Ecto neural progenitor cell (in vitro differentiated cells): ENCODE measurements at regions not wholly inside any gene's neighbourhood (a gene's known extent, or its start where the extent isn't known, plus 50 kb on each side); places are given as distances from the start of the nearest gene placed in this dataset.

Source experiments
- DNase-seq: peaks from one replicate; pipeline ENCODE4 v3.0.0-alpha.2; 2018; ENCODE audit warnings: low spot score

DNA sequence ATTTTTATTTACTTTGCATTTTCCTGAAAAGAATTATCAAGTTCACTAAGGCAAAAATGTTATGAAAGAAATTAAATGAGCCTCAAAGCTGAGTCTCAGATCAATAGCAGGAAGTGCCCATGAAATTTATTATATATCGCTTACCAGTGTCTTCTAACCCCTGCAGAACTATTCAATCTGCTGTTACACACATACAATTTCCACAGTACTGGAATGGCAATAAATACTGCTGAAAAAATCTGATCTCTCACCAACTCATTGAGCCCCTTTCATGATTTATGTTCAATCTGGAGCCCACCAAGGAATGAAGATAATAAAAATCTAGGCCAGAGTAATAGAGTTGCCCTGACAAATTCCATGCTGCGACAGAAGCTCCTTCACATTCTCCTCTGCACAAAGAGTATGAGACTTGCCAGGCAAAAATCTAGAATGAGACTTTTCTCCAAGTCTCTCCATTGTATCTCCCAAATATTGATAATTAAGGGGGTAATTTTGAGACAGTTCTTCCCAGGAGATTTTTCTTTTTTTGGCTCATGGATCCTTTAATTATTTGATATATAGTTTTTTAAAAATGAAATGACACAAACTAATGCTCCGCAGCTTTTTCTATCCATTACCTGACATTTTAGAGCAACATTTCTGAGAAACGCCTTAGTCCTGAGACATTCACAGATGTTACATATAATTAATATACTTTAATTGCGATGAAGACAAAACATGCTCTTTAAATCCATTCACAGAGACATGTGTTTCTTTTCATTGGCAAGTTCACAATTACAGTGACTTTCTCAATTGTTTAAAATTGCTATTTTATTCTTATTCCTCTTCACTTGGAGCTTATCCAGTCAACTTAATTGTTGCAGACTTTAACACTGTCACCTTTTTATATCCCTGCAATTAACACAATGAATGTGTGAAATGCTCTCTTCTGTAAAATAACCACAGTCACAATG lies 1020.4 kb downstream of the CBLN2 start:
- DNase-seq = no peak

DNA sequence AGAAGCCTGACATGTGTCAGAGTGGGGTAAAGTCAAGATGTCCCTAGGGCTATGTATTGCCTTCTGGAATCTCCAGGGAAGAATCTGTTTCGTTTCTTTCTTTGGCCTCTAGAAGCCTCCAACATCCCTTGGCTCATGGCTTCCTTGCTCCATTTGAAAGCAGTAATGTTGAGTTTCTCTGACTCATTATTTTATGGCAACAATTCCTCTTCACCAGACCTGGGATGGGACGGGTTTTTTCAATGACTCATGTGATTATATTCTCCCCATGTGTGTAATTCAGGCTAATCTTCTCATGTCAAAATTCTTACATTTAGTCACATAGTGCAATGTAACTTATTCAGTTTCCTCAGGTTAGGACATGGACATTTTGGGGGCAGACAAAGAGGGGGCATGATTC lies 1038.6 kb downstream of the CBLN2 start:
- no peak for DNase-seq

DNA sequence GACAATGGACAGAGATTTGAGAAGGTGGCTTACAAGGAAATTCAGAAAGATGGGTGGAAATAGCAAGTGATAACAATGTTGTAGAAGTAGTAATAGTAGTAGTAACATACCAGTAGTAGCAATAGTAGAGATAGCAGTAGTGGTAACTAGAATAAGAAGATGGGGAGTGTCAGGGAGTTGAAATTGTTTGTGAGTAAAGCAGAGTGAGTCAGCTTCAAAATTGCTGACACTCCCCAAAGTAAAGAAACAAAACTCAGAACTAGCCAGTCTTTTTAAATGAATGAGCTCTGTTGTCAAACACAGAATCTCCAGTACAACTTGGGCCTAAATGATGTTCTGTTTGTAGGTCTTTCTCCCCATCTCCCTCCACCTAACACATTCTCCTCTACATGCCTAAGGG lies 1040.9 kb downstream of the CBLN2 start:
- DNase-seq = no peak

DNA sequence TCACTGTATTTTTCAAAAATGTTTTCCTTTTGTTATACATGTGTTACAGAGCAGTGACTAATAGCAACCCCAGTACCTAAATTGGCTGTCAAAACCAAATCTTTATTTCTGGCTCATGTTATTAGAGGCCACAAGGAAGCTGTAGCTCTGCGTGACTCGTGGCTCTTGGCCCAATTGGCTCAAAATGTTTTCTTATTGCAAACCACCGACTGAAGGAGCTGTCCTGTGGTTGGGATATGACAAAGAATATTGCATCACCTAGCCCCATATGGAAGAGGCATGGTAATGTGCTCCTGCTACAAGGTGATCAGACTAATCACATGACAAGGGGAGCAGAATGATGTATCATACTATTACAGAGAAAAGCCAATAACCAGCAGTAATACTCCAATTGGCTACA lies 1058.5 kb downstream of the CBLN2 start:
- no peak for DNase-seq

DNA sequence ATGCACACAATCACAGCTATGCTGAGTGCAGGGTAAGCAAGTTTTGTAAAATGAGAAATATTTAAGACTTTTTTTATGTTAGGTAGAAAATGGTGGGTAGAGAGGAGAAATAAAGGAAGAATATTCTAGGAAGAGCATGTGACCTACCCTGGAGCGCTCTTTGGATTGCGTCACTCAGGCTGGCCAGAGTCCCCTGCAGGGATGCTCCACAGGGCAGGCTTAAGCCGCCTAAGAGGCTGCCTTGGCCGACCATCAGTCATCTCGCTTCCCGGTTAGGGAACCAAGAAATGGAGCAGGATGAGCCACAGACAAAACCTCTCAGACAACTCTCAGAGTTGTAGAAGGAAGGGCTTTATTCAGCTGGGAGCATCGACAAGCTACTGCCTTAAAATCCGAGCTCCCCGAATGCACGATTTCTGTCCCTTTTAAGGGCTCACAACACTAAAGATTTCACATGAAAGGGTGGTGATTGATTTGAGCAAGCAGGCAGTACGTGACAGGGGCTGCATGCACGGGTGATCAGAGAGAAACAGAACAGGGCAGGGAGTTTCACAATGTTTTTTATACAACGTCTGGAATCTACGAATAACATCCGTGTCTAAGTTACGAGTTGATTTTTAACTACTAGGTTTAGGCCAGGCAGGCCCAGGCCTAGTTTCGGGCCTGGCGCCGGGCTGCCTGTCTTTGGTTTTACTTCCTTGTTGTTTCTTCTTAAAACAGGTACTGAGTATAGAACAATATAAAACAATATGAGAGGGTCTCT lies 1072.0 kb downstream of the CBLN2 start:
- DNase-seq = no peak

DNA sequence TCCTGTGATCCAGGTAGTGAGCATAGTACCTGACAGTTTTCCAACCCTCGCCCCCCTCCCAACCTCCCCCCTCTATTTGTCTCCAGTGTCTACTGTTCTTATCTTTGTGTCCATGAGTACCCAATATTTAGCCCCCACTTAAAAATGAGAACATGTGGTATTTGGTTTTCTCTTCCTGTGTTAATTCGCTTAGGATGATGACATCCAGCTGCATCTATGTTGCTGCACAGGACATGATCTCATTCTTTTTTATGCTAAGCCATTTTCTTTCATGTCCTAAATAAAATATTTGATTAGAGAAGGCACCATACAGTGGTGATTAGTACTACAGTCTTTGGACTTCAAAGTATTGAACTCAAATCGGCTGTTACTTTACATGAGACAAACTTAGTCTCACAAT lies 1087.9 kb downstream of the CBLN2 start:
- no peak for DNase-seq

DNA sequence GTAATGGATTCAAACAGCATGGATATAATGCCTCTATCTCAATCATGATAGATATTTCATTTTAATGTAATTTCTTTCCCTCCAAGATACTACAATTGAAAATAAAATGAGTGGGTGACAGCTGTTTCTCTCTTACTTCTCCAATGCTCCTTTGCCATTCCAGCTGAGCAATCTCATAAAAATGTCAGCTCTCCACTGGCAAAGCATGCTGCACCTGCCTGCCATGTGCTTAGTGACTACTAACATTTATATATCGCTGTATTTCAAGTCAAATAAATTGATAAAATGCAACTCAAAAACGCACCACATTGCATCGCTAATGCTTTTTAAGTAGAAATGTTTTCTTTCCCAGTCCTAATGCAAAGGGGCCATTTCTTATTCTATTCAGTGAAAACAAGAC lies 1093.9 kb downstream of the CBLN2 start:
- DNase-seq = no peak

DNA sequence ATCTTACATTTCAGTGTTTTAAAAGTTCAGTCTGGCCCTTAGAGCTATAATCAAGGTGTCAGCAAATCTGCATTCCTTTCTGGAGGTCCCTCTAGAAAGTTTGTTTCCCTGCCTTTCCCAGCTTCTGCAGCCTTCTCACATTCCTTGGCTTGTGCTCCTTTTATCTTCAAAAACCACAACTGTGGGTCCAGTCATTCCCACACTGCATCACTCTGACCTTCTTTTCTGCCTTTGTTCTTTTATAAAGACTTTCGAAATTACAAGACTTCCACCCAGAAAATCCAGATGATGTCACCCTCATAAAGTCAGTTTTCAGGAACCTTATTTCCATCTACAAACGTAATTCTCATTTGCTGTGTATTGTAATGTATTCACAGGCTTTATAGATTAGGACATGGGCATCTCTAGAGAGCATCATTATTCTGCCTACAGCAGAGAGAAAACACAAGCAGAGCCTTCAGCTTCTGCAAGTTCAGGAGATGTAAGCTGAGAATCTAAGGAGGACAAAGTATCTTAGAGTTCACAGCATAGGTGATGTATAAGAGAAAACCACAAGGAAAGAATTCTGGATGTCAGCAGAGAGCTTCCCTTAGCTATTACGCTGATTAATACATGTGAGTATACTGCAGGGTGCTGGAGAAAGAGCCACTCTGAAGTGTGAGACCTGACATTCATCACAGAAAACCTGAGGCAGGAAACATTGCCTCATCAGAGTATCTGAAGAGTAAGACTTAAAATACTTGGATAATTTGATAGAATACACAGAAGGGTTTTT lies 1100.2 kb downstream of the CBLN2 start:
- no peak for DNase-seq

DNA sequence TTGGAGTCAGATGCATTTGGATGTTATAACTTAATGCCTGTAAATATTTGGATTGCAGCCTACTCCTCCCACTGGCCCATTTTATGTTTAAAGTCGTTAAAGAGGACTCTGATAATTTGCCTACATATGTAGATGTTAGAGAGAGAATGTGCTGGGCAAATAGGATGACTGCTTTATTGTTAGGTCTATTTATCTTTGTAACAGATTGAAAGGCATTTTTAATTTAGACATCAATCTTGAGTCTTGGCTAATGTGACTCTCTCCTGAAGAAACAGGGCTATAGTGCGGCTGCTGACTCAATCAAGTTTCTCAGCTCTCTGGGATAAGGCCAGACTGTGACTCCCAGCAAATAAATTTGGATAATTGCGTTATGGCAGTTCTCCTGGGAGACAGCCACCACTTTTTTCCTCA lies 1101.4 kb downstream of the CBLN2 start:
- DNase-seq = no peak

DNA sequence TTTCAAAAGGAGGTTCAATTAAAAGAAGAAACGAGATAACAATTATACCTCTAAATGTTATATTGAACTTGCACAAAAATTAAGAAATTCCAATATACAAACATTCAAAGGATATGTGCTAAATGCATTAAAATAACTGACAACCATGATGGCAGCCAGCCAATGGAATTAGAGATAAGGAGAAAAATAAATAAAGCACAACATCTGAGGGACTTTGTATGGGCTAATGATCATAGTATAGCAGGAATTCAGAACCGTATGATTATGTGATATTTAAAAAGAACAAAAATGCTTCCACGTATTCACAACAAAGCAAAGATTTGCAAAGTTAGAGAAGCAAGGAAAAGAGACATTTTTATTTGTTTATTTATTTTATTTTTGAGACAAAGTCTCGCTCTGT lies 1103.0 kb downstream of the CBLN2 start:
- DNase-seq = no peak

DNA sequence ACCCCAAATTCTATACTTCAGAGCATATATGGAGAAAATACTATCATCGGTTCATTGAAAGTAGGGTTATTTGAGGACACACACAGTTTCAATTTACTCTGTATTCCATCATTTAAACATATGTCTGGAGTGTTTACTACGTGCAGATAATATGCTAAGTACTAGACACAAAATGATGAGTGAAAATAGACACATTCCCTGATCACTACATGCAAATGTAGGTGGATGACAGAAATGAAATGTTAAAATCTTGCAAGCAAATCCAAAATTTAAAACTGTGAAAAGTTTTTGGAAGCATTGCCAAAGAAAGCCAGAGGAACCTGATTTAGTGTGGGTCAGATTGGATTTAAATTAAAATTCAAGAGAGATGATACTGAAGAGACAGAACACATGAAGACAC lies 1106.6 kb downstream of the CBLN2 start:
- DNase-seq = no peak

DNA sequence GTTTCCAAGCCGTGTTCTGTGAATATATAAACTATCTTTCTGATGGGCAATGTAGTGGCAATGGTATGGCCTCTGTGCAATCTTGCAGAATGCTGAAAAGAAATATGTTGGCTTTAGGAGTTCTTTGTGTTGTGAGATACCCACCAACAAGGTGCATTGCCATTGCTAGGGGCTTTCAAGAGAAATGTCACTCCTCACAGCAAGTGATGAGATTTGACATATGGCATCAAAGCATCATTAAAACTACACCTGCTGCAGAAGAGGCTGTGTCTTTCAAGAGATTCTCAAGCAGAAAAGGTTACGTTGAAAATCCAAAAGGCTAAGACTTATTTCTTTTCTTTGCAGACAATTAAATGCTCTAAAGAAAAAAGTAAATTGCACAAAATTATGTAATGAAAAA lies 1110.8 kb downstream of the CBLN2 start:
- no peak for DNase-seq

DNA sequence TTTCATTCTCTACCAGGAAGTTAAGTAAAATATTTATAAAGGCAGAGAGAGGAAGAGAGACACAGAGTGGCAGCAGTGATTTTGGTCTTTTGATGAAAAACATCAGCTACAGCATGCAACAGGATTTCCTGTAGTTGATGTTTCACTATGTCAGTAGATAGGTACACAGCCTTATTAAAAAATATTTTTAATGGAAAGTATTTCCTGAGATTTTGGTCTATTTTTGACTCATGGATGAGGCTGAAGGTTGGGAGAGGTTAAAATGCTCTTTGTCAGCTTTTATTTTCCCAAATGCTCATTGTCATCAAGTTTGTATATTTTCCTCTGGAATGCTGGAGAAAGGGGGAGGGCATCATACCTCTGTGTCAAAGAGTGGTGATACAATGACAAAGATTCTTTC lies 1112.5 kb downstream of the CBLN2 start:
- no peak for DNase-seq

DNA sequence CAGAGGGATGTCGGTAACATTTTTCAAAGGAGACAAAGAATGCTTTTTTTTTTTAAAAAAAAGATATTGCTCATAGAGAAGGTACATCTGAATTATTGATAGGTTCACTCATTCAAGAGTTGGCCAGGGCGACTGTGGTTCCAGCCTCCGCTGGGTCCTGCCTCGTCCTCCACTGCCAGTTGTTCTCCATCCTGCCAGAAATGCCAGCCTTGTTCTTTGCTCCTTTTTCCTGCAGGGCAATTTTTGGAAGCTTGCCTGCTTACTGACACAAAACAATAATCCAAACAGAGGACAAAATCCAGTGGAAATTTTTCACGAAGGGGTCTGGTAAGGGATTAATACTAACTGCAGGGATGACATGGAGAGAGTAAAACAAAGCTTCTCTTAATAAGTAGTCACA lies 1113.0 kb downstream of the CBLN2 start:
- DNase-seq = no peak

DNA sequence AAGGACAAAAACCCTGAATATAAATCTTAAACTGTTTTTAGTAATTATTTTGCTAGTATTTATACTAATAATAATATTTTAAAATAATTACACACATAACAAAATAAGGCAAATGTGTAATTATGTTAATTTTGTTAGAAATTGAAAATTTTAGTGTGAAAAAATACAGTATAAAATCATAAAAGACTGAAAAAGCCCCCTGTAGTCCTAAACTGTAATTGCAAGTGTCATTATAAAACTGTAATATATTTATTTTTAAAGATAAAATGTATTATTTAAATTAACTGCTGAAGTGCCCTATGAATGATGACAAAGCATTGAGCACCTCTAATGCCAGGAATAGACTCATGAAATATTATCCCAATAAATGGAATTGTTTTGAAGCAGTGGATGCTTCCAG lies 1117.7 kb downstream of the CBLN2 start:
- no peak for DNase-seq

DNA sequence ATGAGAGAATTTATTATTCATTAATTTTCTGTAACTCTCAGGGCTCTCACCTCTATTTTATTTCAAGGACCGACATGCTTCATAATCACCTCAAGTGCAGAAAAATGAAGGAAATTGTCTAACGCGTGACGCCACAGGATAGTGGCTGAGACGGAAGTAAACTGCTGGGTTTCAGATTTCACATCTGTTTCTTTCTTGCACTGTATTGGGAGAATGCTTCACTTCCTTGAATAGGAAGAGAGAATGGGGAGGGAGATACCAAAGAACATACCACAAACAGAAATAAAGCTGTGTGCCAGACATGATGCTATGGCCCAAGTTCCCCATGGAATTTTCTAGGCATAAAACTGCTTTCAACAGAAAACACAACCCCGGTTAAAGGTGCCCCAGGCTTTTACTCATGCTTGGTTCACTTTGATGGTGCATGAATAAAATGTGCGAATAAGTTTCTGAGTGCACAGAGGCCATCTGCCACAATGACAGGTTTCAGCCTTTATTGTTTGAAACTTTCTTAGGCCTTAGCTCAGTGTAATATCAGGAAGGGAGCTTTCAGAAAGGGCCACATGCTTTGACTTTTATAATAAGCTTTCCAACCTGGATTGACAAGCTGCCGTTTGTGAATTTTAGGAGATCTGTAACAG lies 1116.4 kb downstream of the SOCS6 start:
- no peak for DNase-seq

DNA sequence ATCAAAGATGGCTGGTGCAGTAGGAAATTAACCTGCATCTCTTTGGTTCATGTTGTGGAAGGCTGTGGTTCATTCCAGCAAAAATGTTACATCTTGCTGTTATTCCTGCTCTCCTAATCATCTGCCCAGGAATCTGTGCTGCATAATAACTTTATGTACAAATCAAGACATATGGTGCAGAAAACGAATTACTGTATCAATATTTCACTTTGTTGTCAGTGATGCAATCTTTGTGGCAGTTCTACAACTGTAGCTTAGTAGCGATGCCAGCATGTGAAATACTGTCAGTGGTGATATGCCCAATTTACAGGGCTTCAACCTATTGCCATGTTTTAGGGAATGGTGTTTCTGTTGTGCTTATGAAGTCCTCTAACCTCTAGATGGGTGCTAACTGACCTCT lies 1114.7 kb downstream of the SOCS6 start:
- DNase-seq = no peak

DNA sequence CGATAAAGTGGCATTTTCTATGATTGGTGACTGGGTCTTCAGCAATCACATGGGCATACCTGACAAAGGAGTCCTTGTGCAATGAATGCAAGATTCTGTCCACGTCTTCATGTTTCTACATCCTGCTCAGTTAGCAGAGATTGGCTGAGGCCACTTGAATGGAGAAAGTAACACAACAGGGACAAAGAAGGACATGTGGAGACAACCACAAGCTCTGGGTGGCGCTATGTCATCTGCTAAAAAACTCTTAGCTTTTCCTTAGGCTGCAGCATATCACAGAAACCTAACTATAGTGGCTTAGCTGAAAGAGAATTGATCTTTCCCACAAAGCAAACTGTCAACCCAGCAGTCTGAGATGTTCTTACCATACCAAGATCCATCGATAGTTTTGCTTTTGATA lies 1109.7 kb downstream of the SOCS6 start:
- DNase-seq = peak; percentile 50

DNA sequence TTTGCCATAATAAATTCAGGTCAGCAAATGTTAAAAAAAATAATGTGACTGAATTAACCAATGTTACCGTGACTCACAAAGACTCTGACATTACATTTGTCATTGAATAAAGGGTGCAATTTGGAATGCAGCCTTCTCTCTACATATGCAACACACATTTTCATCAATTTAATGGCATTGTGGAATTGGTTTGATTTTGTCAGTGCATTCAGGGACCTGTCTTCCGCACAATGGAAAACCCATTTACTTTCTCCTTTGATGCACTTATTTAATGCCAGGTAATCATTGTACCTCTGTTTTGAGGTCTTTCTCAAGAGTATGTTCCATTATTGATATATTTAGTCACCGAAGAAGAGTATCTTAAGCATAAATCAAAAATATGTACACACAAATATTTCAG lies 1099.3 kb downstream of the SOCS6 start:
- no peak for DNase-seq

DNA sequence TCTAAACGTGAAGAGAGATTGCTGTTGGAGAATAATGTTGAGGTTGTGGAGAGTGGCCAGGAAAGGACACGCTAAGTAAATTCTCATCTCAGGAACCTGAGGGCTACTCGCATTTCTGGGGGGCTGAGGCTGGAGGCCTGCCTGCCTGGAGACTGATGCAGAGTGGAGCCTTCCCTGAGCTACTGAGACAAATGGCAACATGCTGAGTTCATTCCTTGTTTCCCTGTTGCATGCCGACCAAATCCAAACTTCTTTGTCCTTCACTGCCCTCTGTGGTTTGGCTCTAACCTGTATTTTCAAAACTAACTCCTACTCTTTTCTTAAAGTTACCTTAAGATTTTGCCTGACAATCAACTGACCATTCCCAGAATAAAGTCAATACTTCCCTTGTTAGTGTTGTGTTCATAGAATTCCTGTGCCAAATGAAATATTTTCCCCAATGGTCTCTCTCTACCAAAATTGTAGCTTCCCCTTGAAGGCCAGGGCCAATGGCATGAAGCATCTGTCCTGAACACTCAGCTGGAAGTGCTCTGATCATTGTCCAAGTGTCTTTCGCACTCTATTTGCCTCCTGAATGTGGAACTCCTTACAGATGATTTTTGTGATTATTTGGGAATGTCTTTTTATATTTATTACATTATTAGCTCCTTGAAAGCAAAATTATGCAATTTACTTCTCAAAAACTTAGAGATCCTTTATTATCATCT lies 1085.6 kb downstream of the SOCS6 start:
- no peak for DNase-seq

DNA sequence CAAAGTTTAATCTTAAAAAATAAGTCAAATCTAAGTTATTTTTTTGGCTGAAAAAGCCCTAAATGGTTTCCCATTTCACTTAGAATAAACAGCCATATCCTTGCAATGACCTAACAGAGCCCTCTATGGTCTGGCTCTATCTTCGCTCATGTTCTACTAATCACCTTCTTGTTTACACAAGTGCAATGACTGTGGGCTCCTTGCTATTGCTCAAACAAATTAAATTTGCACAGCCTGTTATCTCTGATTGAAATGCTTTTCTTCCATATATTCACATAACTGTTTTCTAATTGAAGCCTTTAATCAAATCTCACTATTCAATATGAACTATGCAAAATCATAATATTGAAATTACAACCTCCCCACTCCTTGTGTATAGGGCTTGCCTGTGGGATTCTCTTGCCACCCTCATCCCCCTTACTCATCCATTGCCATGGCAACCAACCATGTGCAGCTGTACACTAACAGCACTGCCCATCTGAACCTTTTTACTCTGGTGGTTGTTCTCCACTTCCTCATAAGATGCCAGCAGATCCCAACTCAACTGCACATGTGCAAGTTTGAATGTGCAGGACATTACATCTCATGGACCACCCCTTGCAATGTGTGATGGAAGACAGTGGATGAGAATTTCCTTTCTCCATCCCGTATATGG lies 1083.2 kb downstream of the SOCS6 start:
- DNase-seq = no peak
